ENCODE measurements at regions not wholly inside any gene's neighbourhood (a gene's known extent, or its start where the extent isn't known, plus 50 kb on each side); places are given as distances from the start of the nearest gene placed in this dataset.
"Not testable (repeated sequence)": the region's sequence is repeated elsewhere in the genome, so short reads cannot be mapped to it uniquely, and the experiment has no call there.

DNA sequence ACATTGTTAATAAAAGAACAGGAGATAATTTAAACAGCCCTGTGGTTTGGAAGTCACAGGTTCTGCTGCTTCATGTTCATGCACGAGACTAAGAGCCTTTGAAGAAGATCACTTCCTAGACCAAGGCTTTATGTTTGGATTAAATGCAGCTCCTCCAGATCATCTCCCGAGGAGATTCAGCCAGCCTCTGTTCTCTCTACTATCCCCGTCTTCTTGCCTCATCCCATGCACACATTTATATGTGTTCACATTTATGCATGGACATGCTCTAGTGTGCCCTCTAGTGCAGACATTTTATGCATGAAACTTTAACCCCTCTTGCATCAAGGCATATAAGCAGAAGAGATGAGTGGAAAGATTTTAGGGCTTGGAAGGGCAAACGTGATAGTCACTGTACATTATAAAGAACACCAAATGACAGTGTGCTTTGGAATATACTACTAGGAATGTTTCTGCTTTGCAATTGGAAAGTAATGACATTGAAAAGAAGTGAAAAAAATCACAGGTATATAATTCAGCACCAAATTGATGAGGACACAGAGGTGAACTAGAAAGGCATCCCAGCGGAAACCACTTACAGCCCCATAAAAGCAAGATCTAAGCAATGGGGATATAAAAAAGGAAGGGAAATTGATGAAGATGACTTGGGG is 271.5 kb upstream of the PLGLB2 start:
- H3K36me3 ChIP-seq; H3K9me3 ChIP-seq; H3K27me3 ChIP-seq; H3K4me1 ChIP-seq; H3K4me3 ChIP-seq; DNase-seq (ENCODE audit: low spot score): not testable (repeated sequence)
- H3K27ac ChIP-seq: peak overlapping the region in 1 of 2 donors; percentile 76
- TF ChIP-seq, protein P1, sequence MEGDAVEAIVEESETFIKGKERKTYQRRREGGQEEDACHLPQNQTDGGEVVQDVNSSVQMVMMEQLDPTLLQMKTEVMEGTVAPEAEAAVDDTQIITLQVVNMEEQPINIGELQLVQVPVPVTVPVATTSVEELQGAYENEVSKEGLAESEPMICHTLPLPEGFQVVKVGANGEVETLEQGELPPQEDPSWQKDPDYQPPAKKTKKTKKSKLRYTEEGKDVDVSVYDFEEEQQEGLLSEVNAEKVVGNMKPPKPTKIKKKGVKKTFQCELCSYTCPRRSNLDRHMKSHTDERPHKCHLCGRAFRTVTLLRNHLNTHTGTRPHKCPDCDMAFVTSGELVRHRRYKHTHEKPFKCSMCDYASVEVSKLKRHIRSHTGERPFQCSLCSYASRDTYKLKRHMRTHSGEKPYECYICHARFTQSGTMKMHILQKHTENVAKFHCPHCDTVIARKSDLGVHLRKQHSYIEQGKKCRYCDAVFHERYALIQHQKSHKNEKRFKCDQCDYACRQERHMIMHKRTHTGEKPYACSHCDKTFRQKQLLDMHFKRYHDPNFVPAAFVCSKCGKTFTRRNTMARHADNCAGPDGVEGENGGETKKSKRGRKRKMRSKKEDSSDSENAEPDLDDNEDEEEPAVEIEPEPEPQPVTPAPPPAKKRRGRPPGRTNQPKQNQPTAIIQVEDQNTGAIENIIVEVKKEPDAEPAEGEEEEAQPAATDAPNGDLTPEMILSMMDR (IDR thresholded peaks at IDR 0.05): peak in 1 of 2 donors; percentile 40

DNA sequence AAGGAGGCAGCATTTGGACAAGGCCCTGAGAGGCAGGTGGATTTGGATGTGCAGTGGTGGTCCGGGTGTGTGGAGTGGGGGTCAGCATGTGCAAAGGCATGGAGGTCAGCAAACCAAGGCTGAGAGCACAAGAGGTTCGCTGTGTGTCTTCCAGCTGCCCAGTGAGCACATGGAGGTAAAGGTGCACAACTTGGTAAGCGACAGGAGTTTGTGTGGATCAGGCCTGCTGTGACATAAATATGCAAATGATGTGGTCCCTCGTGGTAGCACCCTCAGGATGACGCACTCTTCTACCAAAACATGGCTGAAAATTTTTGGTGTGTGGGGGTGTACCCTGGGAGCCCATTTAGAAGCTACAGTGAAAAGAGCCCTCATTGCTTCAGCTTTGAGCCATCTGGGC is 271.0 kb upstream of the PLGLB2 start:
- not testable (repeated sequence) for H3K36me3 ChIP-seq; H3K27me3 ChIP-seq; DNase-seq (ENCODE audit: low spot score); H3K9me3 ChIP-seq; H3K4me3 ChIP-seq; H3K4me1 ChIP-seq
- peak overlapping the region; percentile 26 to 76 for H3K27ac ChIP-seq

DNA sequence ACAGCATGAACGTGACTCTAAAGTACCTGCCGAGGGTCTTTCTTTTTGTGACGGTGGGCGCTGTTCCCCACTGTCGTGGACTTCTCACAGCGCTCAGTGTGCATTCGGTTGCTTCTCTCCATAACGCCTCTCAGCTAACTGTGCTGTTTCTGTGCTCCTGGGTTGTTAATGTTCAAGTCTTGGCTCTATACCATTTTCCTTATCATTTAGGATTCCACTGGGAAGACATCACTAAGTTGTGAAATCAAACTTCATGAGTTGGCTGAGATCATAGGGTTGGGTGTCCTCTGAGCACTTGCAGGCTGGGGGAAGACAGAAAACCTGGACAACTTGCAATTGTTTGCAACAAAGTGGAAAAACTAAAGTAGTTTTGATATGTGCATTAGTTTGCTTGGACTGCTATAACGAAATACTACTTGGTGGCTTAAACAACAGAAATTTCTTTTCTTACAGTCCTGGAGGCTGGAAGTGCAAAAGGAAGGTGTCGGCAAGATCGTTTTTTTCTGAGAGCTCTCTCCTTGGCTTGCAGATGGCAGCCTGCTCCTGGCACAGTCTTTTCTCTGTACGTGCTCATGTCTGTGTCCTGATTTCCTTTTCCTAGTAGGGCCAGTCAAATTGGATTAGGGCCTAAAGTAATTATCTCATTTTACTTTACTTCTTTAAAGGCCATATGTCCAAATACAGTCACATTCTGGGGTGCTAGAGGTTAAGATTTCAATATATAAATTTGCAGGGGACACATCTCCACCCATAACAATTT is 270.0 kb upstream of the PLGLB2 start:
- not testable (repeated sequence) for DNase-seq (ENCODE audit: low spot score); H3K4me3 ChIP-seq; H3K9me3 ChIP-seq

DNA sequence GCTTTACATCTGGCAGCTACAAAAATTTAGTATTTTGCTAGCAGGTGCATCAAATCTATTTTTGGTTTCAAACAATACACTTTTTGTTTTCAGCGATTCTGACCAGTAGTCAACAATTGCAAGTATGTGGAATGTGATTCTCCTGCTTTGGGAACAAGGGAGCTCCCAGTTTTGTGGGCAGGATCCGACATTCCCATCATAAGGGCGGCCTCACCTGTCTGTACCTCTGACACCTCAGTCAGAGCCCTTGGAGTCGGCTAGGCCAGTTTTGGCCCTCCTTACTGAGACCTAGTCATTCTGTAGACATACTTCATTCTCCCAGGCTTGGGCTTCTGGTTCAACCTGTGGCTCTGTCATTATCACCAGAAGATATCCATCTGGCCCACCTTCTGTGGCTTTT is 269.0 kb upstream of the PLGLB2 start:
- not testable (repeated sequence) for H3K4me1 ChIP-seq
- H3K27ac ChIP-seq: peak overlapping the region in 1 of 2 donors; percentile 72

More for the DNA sequence above, 270.0 kb upstream of the PLGLB2 start:
- H3K27ac ChIP-seq: peak overlapping the region; percentile 55 to 76
- H3K4me1 ChIP-seq, H3K27me3 ChIP-seq, H3K36me3 ChIP-seq: not testable (repeated sequence)

DNA sequence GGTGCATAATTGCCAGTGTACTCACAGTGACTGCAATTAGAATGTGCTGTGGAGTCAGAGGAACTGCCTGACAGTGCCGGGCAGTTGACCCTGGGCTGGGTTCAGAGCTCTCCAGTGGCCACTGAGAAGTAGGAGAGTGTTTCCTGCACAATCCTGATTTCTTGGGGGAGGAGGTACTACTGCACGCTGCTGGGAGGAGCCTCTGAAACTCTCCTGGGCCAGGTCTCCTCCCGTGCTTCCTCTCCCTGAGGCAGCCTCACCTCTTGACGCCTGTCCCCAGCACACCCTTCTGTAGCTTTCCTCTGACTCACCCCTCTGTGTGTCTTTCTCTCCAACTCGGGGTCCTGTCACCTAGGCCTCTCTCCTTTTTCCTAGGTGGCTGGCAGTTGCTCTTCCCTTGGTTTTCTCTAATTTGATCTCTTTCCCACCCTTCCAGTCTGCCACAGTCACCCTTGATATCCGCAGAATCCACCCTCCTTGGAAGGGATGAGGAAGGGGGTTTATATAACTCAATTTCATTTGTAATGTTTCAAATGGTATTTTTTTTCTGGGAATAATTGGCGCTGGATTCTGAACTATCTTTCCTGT is 264.7 kb upstream of the PLGLB2 start:
- H3K27me3 ChIP-seq; H3K36me3 ChIP-seq; H3K4me3 ChIP-seq; H3K27ac ChIP-seq; H3K9me3 ChIP-seq; DNase-seq (ENCODE audit: low spot score); H3K4me1 ChIP-seq: not testable (repeated sequence)

More for the DNA sequence above, 269.0 kb upstream of the PLGLB2 start:
- not testable (repeated sequence) for H3K4me3 ChIP-seq; DNase-seq (ENCODE audit: low spot score); H3K36me3 ChIP-seq; H3K27me3 ChIP-seq; H3K9me3 ChIP-seq

DNA sequence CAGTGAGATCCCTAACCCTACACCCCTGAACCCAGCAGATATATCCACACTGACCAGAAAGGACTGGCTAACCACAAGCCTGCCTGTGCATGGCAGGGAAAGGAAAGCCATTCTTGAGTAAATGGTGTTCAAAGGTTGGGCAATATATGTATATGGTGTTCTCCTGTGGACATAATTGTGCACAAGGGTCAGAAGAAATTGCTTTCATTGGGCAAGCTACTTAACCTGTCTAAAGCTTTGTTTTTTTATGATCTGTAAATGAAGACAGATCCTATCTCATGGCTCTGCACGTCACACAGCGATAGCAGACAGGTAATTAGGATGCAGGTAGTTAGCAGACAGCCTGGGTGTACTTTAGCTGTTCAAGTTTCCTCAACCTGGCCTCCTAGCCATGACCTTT is 263.5 kb upstream of the PLGLB2 start:
- H3K4me3 ChIP-seq; H3K27ac ChIP-seq; DNase-seq (ENCODE audit: low spot score); H3K36me3 ChIP-seq; H3K9me3 ChIP-seq; H3K27me3 ChIP-seq; H3K4me1 ChIP-seq: not testable (repeated sequence)

DNA sequence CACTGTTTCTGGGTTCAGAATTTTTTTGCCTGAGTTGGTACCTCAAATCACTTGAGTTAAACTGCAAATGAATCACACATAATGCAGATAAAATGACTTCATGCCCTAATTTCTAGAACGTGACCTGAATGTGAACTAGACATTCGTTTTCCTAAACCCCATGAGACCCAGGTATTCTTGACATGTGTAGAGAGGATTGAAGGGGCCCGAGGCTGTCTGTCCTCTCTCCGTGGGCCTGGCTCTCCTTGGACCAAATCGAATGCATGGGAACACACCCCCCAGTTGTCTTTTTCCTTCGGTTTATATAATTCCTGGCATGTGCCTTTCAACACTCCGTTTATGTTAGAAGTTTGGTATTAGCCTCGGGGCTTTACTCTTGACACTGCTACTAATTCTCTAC is 262.4 kb upstream of the PLGLB2 start:
- not testable (repeated sequence) for H3K9me3 ChIP-seq; H3K4me1 ChIP-seq; H3K36me3 ChIP-seq; H3K27me3 ChIP-seq; H3K4me3 ChIP-seq; DNase-seq (ENCODE audit: low spot score); H3K27ac ChIP-seq

DNA sequence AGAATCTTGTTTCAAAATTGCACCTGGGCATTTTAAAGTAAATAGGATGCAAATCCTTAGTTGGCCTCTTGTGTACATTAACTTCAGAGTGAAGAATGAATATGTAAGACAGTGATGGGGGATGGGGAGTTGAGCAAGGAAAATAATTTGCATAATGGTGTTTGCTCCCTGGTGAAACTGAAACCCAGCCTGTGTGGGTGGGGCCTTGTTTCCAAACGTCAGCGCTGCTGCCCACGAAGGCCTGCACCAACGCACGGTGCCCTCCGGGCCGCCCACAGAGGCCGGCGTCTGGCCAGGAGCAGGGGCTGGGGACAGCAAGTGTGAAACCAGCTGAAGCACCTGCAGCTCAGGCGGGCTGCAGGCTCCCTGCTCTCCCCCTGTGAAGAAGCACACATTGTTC is 262.0 kb upstream of the PLGLB2 start:
- not testable (repeated sequence) for H3K27me3 ChIP-seq; H3K4me3 ChIP-seq; H3K9me3 ChIP-seq; H3K36me3 ChIP-seq; DNase-seq (ENCODE audit: low spot score); H3K4me1 ChIP-seq
- peak overlapping the region in 1 of 2 donors; percentile 53 for H3K27ac ChIP-seq

DNA sequence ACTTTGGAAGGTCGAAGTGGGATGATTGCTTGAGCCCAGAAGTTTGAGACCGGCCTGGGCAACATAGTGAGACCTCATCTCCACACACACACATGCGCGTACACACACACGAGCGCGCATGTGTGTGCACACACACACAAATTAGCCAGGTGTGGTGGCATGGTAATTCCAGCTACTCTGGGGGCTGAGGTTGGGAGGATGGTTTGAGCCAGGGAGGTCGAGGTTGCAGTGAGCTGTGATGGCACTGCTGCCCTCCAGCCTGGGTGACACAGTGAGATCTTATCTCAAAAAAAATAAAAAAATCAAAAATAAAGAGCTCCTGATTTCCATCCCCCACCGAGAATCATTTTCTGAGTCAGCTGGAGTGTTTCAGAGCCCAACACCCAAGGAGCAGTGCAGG is 261.5 kb upstream of the PLGLB2 start:
- H3K27me3 ChIP-seq; H3K4me3 ChIP-seq; H3K9me3 ChIP-seq; H3K4me1 ChIP-seq; H3K36me3 ChIP-seq; DNase-seq (ENCODE audit: low spot score): not testable (repeated sequence)
- peak overlapping the region; percentile 26 to 53 for H3K27ac ChIP-seq

DNA sequence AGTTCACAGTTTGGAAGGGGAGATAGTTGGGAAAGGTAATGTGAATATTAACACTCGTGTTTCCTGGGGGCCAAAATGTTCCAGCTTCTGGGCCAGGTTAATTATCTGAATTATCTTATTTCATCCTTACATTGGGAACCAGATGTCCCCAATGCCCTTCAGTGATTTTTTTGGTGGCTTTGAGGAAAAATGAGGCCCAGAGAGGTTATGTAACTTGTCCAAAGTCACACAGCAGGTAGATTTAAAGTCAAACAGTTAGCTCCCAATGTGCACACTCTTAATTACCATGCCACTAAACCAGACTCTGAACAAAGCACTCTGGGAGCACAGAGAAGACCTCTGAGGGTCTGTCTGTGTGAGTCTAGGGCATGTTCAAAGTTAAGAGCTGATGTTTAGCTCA is 259.9 kb upstream of the PLGLB2 start:
- not testable (repeated sequence) for H3K36me3 ChIP-seq; H3K27me3 ChIP-seq; H3K9me3 ChIP-seq; H3K4me3 ChIP-seq; H3K4me1 ChIP-seq; DNase-seq (ENCODE audit: low spot score); H3K27ac ChIP-seq

DNA sequence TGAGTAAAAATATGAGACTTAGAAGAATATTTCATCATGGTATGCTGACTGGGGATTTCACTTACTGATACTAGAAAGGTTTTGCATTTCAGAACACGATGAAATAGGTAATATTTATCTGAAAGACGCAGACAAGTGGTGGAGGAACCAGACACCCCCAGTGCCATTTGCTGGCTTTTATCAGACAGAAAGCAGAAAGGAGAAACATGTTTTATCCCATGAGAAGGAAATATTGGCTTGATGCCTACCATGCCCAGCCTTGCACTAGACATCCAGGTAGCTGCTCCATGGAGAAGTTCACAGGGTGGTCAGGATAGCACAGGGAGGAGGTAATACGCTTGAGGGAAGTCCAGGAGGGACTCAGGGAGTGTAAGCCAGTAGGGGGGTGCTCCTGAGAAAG is 258.9 kb upstream of the PLGLB2 start:
- DNase-seq (ENCODE audit: low spot score); H3K27ac ChIP-seq; H3K27me3 ChIP-seq; H3K4me1 ChIP-seq; H3K36me3 ChIP-seq; H3K9me3 ChIP-seq; H3K4me3 ChIP-seq: not testable (repeated sequence)

DNA sequence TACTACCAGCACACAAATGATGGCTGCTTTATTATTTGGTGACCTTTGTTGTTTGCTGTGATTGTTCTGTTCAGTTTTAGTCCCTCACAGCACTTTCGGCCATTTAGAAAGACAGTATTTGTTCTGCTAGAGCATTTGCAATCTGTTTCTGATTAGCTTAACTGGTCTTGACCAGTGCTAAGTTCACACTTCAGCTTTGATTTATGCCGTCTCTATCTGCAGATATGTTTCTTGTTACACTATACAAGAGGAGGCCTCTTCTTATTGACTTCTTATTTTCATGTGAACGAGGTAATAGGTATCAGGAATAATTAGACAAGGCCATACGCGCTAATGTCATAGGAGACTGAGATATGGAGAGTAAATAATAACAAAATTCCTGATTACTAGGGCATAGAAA is 253.0 kb upstream of the PLGLB2 start:
- not testable (repeated sequence) for H3K9me3 ChIP-seq; H3K27me3 ChIP-seq; H3K36me3 ChIP-seq; H3K4me3 ChIP-seq; H3K4me1 ChIP-seq; DNase-seq (ENCODE audit: low spot score)
- H3K27ac ChIP-seq: peak overlapping the region in 1 of 2 donors; percentile 5

DNA sequence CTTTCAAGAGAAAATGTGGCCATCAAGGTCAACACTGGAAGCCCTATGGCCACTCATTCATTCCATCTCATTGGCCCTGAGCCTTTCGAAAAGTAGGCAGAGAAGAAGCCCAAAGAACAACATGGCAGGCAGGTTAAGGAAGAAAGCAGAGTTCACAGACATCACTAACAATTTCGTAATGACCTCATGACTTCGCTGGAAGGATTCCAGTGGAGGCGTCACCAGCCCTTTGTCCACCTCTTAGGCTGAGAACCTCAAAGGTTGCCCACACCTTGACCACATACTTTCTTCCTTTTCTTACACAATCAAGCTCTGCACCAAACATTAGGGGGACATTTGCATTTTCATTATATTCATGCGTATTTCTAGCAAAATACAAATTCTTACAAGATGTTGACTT is 252.4 kb upstream of the PLGLB2 start:
- not testable (repeated sequence) for DNase-seq (ENCODE audit: low spot score); H3K4me1 ChIP-seq; H3K27me3 ChIP-seq; H3K9me3 ChIP-seq; H3K36me3 ChIP-seq; H3K4me3 ChIP-seq
- H3K27ac ChIP-seq: peak overlapping the region in 1 of 2 donors; percentile 5

Data from right atrium auricular region (tissue), 2 donors.